ENCODE measurements at regions not wholly inside any gene's neighbourhood (a gene's known extent, or its start where the extent isn't known, plus 50 kb on each side); places are given as distances from the start of the nearest gene placed in this dataset.

- Histone ChIP-seq H3K4me1 (ENCODE audit: control insufficient read depth, insufficient read depth, low read length, poor library complexity, severe bottlenecking) (no peaks in the 10 kb centered on the region), H3K4me3 (ENCODE audit: extremely low read depth, insufficient read depth, low read length, poor library complexity, severe bottlenecking) (no peak overlapping the region), H3K27ac (ENCODE audit: low read depth, low read length, severe bottlenecking) (no peak overlapping the region), H3K36me3 (ENCODE audit: control insufficient read depth, insufficient read depth, low read length) (no peaks in the 10 kb centered on the region), H3K9me3 (ENCODE audit: control insufficient read depth, low read length) (no peaks in the 10 kb centered on the region)
- 86 to 92% methylated on average over 2 to 3 of the region's 3 CpGs for WGBS, 2 experiments (ENCODE audit: insufficient coverage in 2 of 2)
Observed at GRCh38 chr4:33512397-33512796, 2731.9 kb downstream of the ARAP2 start.

- H3K9me3 ChIP-seq (ENCODE audit: control insufficient read depth, low read length) = no peaks in the 10 kb centered on the region
- H3K4me1 ChIP-seq (ENCODE audit: control insufficient read depth, insufficient read depth, low read length, poor library complexity, severe bottlenecking) = no peaks in the 10 kb centered on the region
- H3K4me3 ChIP-seq (ENCODE audit: extremely low read depth, insufficient read depth, low read length, poor library complexity, severe bottlenecking) = no peak overlapping the region
- H3K36me3 ChIP-seq (ENCODE audit: control insufficient read depth, insufficient read depth, low read length) = no peaks in the 10 kb centered on the region
- WGBS, 2 experiments (ENCODE audit: insufficient coverage in 2 of 2) = 100% methylated on average over 1 to 2 of the region's 6 CpGs
- no peak overlapping the region for H3K27ac ChIP-seq (ENCODE audit: low read depth, low read length, severe bottlenecking)
Observed at GRCh38 chr4:33518856-33519255, 2725.5 kb downstream of the ARAP2 start.

DNA sequence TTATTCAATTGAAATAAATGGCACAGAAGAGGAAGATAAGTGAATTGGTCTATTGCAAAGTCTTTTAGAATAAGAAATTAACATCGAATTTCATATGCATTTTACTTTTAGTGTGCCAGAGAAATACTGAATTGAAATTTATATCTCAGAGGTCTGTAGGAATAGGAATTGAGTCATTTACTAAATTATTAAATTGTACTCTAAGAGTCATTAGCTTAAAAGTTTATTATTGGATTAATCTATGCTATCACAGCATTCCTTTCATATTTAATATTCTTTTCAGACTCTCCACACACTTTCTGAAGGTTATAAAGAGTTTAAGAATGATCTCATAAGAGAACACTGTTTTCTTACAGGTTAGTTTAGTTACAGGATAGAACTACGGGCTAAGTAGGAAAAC is 2711.5 kb downstream of the ARAP2 start:
- H3K4me3 ChIP-seq (ENCODE audit: extremely low read depth, insufficient read depth, low read length, poor library complexity, severe bottlenecking) = no peak overlapping the region
- H3K36me3 ChIP-seq (ENCODE audit: control insufficient read depth, insufficient read depth, low read length) = no peaks in the 10 kb centered on the region
- no peaks in the 10 kb centered on the region for H3K4me1 ChIP-seq (ENCODE audit: control insufficient read depth, insufficient read depth, low read length, poor library complexity, severe bottlenecking)
- no peak overlapping the region for H3K27ac ChIP-seq (ENCODE audit: low read depth, low read length, severe bottlenecking)
- no peaks in the 10 kb centered on the region for H3K9me3 ChIP-seq (ENCODE audit: control insufficient read depth, low read length)
- no CpG with 5 or more reads among the region's 2 CpGs for WGBS, 2 experiments (ENCODE audit: insufficient coverage in 2 of 2)

- Histone ChIP-seq H3K36me3 (ENCODE audit: control insufficient read depth, insufficient read depth, low read length) (no peaks in the 10 kb centered on the region), H3K4me1 (ENCODE audit: control insufficient read depth, insufficient read depth, low read length, poor library complexity, severe bottlenecking) (no peaks in the 10 kb centered on the region), H3K27ac (ENCODE audit: low read depth, low read length, severe bottlenecking) (no peak overlapping the region), H3K4me3 (ENCODE audit: extremely low read depth, insufficient read depth, low read length, poor library complexity, severe bottlenecking) (no peak overlapping the region), H3K9me3 (ENCODE audit: control insufficient read depth, low read length) (no peaks in the 10 kb centered on the region)
- 87% methylated on average over 2 of the region's 4 CpGs; no CpG with 5 or more reads in 1 of the 2 experiments for WGBS, 2 experiments (ENCODE audit: insufficient coverage in 2 of 2)
Observed at GRCh38 chr4:33536898-33537297, 2707.4 kb downstream of the ARAP2 start.

- no CpG with 5 or more reads among the region's 1 CpG for WGBS, 2 experiments (ENCODE audit: insufficient coverage in 2 of 2)
- no peak overlapping the region for H3K27ac ChIP-seq (ENCODE audit: low read depth, low read length, severe bottlenecking)
- no peaks in the 10 kb centered on the region for H3K4me1 ChIP-seq (ENCODE audit: control insufficient read depth, insufficient read depth, low read length, poor library complexity, severe bottlenecking)
- H3K4me3 ChIP-seq (ENCODE audit: extremely low read depth, insufficient read depth, low read length, poor library complexity, severe bottlenecking) = no peak overlapping the region
- H3K9me3 ChIP-seq (ENCODE audit: control insufficient read depth, low read length) = no peaks in the 10 kb centered on the region
- H3K36me3 ChIP-seq (ENCODE audit: control insufficient read depth, insufficient read depth, low read length) = no peaks in the 10 kb centered on the region
Observed at GRCh38 chr4:33537527-33537926, 2706.8 kb downstream of the ARAP2 start.

DNA sequence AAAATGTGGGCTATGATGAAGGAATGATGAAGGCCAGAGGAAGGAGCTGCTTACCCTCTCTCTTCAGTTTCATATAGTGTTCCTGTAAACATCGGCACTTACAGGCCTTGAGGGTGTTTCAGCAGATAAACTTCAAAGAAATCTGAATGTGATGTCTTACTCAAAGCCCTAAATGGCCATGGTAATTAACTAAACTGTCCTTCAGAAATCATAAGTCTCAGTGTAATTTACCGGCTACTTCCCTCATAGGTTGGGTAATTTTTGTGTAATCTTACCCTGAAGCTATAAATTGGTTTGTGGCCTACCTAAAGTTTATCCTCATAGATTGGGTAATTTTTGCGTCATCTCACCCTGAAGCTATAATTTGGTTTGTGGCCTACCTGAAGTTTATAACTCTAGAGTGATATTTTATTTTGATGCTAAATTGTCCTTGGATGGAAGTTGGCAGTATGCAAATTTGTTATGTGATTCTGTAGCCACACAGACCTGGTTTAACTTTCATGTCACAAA is 2700.3 kb downstream of the ARAP2 start:
- WGBS, 2 experiments (ENCODE audit: insufficient coverage in 2 of 2) = 94% methylated on average over 3 of the region's 3 CpGs; no CpG with 5 or more reads in 1 of the 2 experiments
- H3K36me3 ChIP-seq (ENCODE audit: control insufficient read depth, insufficient read depth, low read length) = no peaks in the 10 kb centered on the region
- H3K4me1 ChIP-seq (ENCODE audit: control insufficient read depth, insufficient read depth, low read length, poor library complexity, severe bottlenecking) = no peaks in the 10 kb centered on the region
- peaks cover 4% of the 10 kb centered on the region for H3K9me3 ChIP-seq (ENCODE audit: control insufficient read depth, low read length)
- H3K27ac ChIP-seq (ENCODE audit: low read depth, low read length, severe bottlenecking) = no peak overlapping the region
- no peak overlapping the region for H3K4me3 ChIP-seq (ENCODE audit: extremely low read depth, insufficient read depth, low read length, poor library complexity, severe bottlenecking)

DNA sequence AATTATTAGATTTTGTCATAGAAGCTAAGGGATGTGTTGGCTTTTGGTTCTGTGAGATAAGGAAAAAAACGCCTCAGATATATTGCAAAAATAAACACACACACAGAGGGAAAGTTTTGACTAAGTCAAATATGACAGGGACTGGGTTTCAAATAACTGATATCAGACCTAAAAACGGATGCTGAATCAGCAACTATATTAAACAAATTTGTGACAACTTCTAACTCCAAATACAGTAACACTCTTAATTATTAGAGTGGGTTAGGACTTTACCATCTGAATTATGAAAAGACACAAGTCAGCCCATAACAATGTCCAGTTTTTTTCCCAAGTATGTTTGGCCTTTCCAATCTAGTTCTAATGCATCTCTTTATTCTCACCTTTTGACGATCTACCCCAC is 2693.1 kb downstream of the ARAP2 start:
- WGBS, 2 experiments (ENCODE audit: insufficient coverage in 2 of 2) = 86 to 90% methylated on average over 1 to 2 of the region's 3 CpGs
- no peaks in the 10 kb centered on the region for H3K4me1 ChIP-seq (ENCODE audit: control insufficient read depth, insufficient read depth, low read length, poor library complexity, severe bottlenecking)
- no peaks in the 10 kb centered on the region for H3K36me3 ChIP-seq (ENCODE audit: control insufficient read depth, insufficient read depth, low read length)
- H3K4me3 ChIP-seq (ENCODE audit: extremely low read depth, insufficient read depth, low read length, poor library complexity, severe bottlenecking) = no peak overlapping the region
- H3K9me3 ChIP-seq (ENCODE audit: control insufficient read depth, low read length) = no peaks in the 10 kb centered on the region
- no peak overlapping the region for H3K27ac ChIP-seq (ENCODE audit: low read depth, low read length, severe bottlenecking)

GRCh38 chr4:33561259-33561658 is 2683.1 kb downstream of the ARAP2 start:
- WGBS, 2 experiments (ENCODE audit: insufficient coverage in 2 of 2) = no CpG with 5 or more reads among the region's 2 CpGs

DNA sequence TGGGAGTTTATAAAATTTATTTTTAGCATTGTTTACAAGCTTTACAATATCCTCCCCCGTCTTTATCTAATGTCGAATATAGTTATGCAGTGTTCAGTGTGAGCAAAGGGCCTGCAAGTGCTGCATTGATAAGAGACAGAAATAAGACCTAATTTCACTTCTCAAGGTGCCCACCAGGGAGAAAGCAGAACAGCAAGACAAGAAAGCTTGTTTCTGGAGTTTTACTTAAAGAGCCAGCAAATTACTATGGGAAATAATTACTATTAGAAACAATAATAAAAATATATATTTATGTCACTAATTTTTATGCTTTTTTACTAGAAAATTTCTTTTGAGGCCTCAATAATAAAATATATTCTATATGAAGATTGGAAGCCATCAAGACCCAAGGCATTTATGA is 2677.7 kb downstream of the ARAP2 start:
- Histone ChIP-seq H3K4me1 (ENCODE audit: control insufficient read depth, insufficient read depth, low read length, poor library complexity, severe bottlenecking) (no peaks in the 10 kb centered on the region), H3K4me3 (ENCODE audit: extremely low read depth, insufficient read depth, low read length, poor library complexity, severe bottlenecking) (no peak overlapping the region), H3K27ac (ENCODE audit: low read depth, low read length, severe bottlenecking) (no peak overlapping the region), H3K9me3 (ENCODE audit: control insufficient read depth, low read length) (no peaks in the 10 kb centered on the region), H3K36me3 (ENCODE audit: control insufficient read depth, insufficient read depth, low read length) (no peaks in the 10 kb centered on the region)
- 83% methylated on average over 1 of the region's 2 CpGs; no CpG with 5 or more reads in 1 of the 2 experiments for WGBS, 2 experiments (ENCODE audit: insufficient coverage in 2 of 2)

More at GRCh38 chr4:33561259-33561658, 2683.1 kb downstream of the ARAP2 start:
- Histone ChIP-seq H3K4me3 (ENCODE audit: extremely low read depth, insufficient read depth, low read length, poor library complexity, severe bottlenecking) (no peak overlapping the region), H3K27ac (ENCODE audit: low read depth, low read length, severe bottlenecking) (no peak overlapping the region), H3K9me3 (ENCODE audit: control insufficient read depth, low read length) (no peaks in the 10 kb centered on the region), H3K4me1 (ENCODE audit: control insufficient read depth, insufficient read depth, low read length, poor library complexity, severe bottlenecking) (no peaks in the 10 kb centered on the region), H3K36me3 (ENCODE audit: control insufficient read depth, insufficient read depth, low read length) (no peaks in the 10 kb centered on the region)

GRCh38 chr4:33577791-33578190 is 2666.5 kb downstream of the ARAP2 start:
- H3K27ac ChIP-seq (ENCODE audit: low read depth, low read length, severe bottlenecking) = no peak overlapping the region
- H3K36me3 ChIP-seq (ENCODE audit: control insufficient read depth, insufficient read depth, low read length) = no peaks in the 10 kb centered on the region
- WGBS, 2 experiments (ENCODE audit: insufficient coverage in 2 of 2) = 97 to 100% methylated on average over 1 to 3 of the region's 6 CpGs
- no peak overlapping the region for H3K4me3 ChIP-seq (ENCODE audit: extremely low read depth, insufficient read depth, low read length, poor library complexity, severe bottlenecking)
- no peaks in the 10 kb centered on the region for H3K4me1 ChIP-seq (ENCODE audit: control insufficient read depth, insufficient read depth, low read length, poor library complexity, severe bottlenecking)
- H3K9me3 ChIP-seq (ENCODE audit: control insufficient read depth, low read length) = no peaks in the 10 kb centered on the region

DNA sequence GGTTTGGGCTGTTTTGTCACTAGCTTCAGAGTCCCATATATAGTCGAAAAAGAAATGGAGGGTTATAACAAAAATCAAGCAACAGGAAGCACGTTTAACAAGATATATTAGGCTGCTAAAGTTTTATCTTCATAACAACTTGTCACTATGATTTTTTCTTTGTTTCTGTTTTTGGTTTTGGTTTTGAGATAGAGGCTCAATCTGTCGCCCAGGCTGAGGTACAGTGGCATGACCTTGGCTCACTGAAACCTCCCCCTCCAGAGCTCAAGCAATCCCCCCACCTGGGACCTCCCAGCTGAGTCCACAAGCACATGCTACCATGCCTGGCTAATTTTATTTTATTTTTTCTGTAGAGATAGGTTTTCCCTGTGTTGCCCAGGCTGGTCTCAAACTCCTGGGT is 2664.4 kb downstream of the ARAP2 start:
- H3K27ac ChIP-seq (ENCODE audit: low read depth, low read length, severe bottlenecking) = no peak overlapping the region
- no peaks in the 10 kb centered on the region for H3K4me1 ChIP-seq (ENCODE audit: control insufficient read depth, insufficient read depth, low read length, poor library complexity, severe bottlenecking)
- H3K4me3 ChIP-seq (ENCODE audit: extremely low read depth, insufficient read depth, low read length, poor library complexity, severe bottlenecking) = no peak overlapping the region
- no peaks in the 10 kb centered on the region for H3K9me3 ChIP-seq (ENCODE audit: control insufficient read depth, low read length)
- no peaks in the 10 kb centered on the region for H3K36me3 ChIP-seq (ENCODE audit: control insufficient read depth, insufficient read depth, low read length)
- WGBS, 2 experiments (ENCODE audit: insufficient coverage in 2 of 2) = no CpG with 5 or more reads among the region's 3 CpGs

All from mesodermal cell (in vitro differentiated cells).